Spleen (tissue), 11 donors: ENCODE measurements at regions not wholly inside any gene's neighbourhood (a gene's known extent, or its start where the extent isn't known, plus 50 kb on each side); places are given as distances from the start of the nearest gene placed in this dataset.

Experiments
- DNase-seq: peaks from one replicate; pipeline ENCODE4 v3.0.0-alpha.2; 2020
- H3K27ac ChIP-seq, 8 donors: fragments of 200-600 bp; sonication (generic) in 7 of 8; 1 replicate in 4 of 8; 2 replicates in 4 of 8; pipeline versions ENCODE4 v1.5.0 to v1.8.0; 2016 to 2021; ENCODE audit warnings: inconsistent platforms in 4 of 8, mild to moderate bottlenecking in 4 of 8, moderate library complexity in 1 of 8
- H3K27me3 ChIP-seq, 7 donors: fragments of 200-600 bp; sonication (generic) in 6 of 7; replicated peaks in 1 of 7; 1 replicate in 4 of 7; 2 replicates in 3 of 7; pipeline versions ENCODE4 v1.5.0 to v1.8.0; 2016 to 2021; ENCODE audit warnings: inconsistent platforms in 3 of 7, mild to moderate bottlenecking in 1 of 7
- H3K36me3 ChIP-seq, 6 donors: fragments of 200-600 bp; sonication (generic) in 5 of 6; 1 replicate in 4 of 6; 2 replicates in 2 of 6; pipeline versions ENCODE4 v1.5.0 to v1.8.0; 2016 to 2021; ENCODE audit warnings: inconsistent platforms in 2 of 6
- H3K4me1 ChIP-seq, 6 donors: fragments of 200-600 bp; sonication (generic) in 5 of 6; 1 replicate in 3 of 6; 2 replicates in 3 of 6; pipeline versions ENCODE4 v1.5.0 to v1.8.0; 2016 to 2021; ENCODE audit warnings: inconsistent platforms in 3 of 6
- H3K4me3 ChIP-seq, 8 donors: fragments of 200-600 bp; sonication (generic) in 7 of 8; 1 replicate in 4 of 8; 2 replicates in 4 of 8; pipeline versions ENCODE4 v1.5.0 to v1.8.0; 2016 to 2021; ENCODE audit warnings: inconsistent platforms in 4 of 8, mild to moderate bottlenecking in 4 of 8, moderate library complexity in 2 of 8
- H3K9me3 ChIP-seq, 8 donors: fragments of 200-600 bp; sonication (generic) in 7 of 8; 1 replicate in 4 of 8; 2 replicates in 4 of 8; pipeline versions ENCODE4 v1.5.0 to v1.8.0; 2016 to 2021; ENCODE audit warnings: inconsistent platforms in 4 of 8
- CTCF ChIP-seq, 11 experiments: fragments of 200-600 bp in 7 of 11; fragments of 450-650 bp in 4 of 11; sonication (generic) in 4 of 11; IDR thresholded peaks in 8 of 11; conservative IDR thresholded peaks in 3 of 11; 1 replicate in 7 of 11; 2 replicates in 4 of 11; pipeline versions ENCODE4 v1.4.0 to v1.8.0; 2016 to 2021; ENCODE audit warnings: antibody characterized with exemption in 11 of 11, inconsistent platforms in 4 of 11, mild to moderate bottlenecking in 1 of 11
- POLR2A ChIP-seq, 3 donors: fragments of 450-650 bp; IDR thresholded peaks; one replicate each; pipeline ENCODE4 v1.5.1; 2017; ENCODE audit warnings: antibody characterized with exemption in 3 of 3, mild to moderate bottlenecking in 1 of 3
- POLR2AphosphoS5 ChIP-seq, 3 donors: sonication (generic); formaldehyde crosslinking; IDR thresholded peaks; one replicate each; pipeline ENCODE4 v1.5.1; 2017; ENCODE audit warnings: antibody characterized with exemption in 3 of 3
- WGBS, 5 donors: extraction: QIAGEN DNeasy Blood & Tissue Kit in 3 of 5; methylation state at CpG; one replicate each; pipeline versions ENCODE4 v1.1.5 to v1.1.7; 2013 to 2018; 5-methylcytosine and 5-hydroxymethylcytosine counted together
- intact Hi-C: fragments of 100-400 bp; cut with DNase I; formaldehyde crosslinking; loops from one replicate; pipeline ENCODE4 v1.15.0; 2023; ENCODE audit warnings: low total_unique reads
- donor health status: healthy with polysubstance abuse.
- donor health status: DM: no; HTN: no; CAD: no; lungs with moderate emphysema.
- donor health status: DM: no; HTN: no; CAD: no.
- donor health status: Bipolar disorder and iron deficiency.
- donor health status: healthy.
- donor health status: DM: no; HTN: no; CAD: no.
- donor health status: DM: yes; HTN: yes; CAD: no.

GRCh38 chr13:90122531-90122930, 1225.0 kb upstream of the MIR17HG start:
- 87 to 93% (median 91%) methylated on average over 2 of the region's 2 CpGs for WGBS, 5 donors
- Histone ChIP-seq H3K4me3 (no peak overlapping the region), H3K4me1 (no peaks in the 10 kb centered on the region), H3K9me3 (peaks cover 0 to 4% (median 0%) of the 10 kb centered on the region in 8 donors), H3K27me3 (no peaks in the 10 kb centered on the region), H3K27ac (no peak overlapping the region), H3K36me3 (no peaks in the 10 kb centered on the region)
- intact Hi-C loops = no loop called here
- DNase-seq = no peak
- no peak for TF ChIP-seq POLR2A (IDR thresholded peaks at IDR 0.05)
- no peak for TF ChIP-seq POLR2AphosphoS5 (IDR thresholded peaks at IDR 0.05)
- TF ChIP-seq CTCF (IDR thresholded peaks at IDR 0.05 in 8 of 11, conservative IDR thresholded peaks at IDR 0.05 in 3 of 11) = no peak

- 78 to 90% (median 81%) methylated on average over 3 of the region's 3 CpGs for WGBS, 5 donors
- Histone ChIP-seq H3K9me3 (peaks cover 0 to 6% (median 0%) of the 10 kb centered on the region in 8 donors), H3K36me3 (no peaks in the 10 kb centered on the region), H3K27ac (no peak overlapping the region), H3K4me1 (no peaks in the 10 kb centered on the region), H3K4me3 (no peak overlapping the region), H3K27me3 (no peaks in the 10 kb centered on the region)
- TF ChIP-seq CTCF (IDR thresholded peaks at IDR 0.05 in 8 of 11, conservative IDR thresholded peaks at IDR 0.05 in 3 of 11) = no peak
- TF ChIP-seq POLR2AphosphoS5 (IDR thresholded peaks at IDR 0.05) = no peak
- TF ChIP-seq POLR2A (IDR thresholded peaks at IDR 0.05) = no peak
- DNase-seq = no peak
- intact Hi-C loops = no loop called here
These were observed 1211.9 kb upstream of the MIR17HG start for GRCh38 chr13:90135558-90135957.

- TF ChIP-seq POLR2A (IDR thresholded peaks at IDR 0.05) (no peak), POLR2AphosphoS5 (IDR thresholded peaks at IDR 0.05) (no peak), CTCF (IDR thresholded peaks at IDR 0.05 in 8 of 11, conservative IDR thresholded peaks at IDR 0.05 in 3 of 11) (no peak)
- H3K36me3 ChIP-seq = no peaks in the 10 kb centered on the region
- DNase-seq = no peak
- no peak overlapping the region for H3K4me3 ChIP-seq
- intact Hi-C loops = no loop called here
- no peaks in the 10 kb centered on the region for H3K27me3 ChIP-seq
- WGBS, 5 donors = 31 to 49% (median 39%) methylated on average over 5 of the region's 5 CpGs
- peaks cover 0 to 8% (median 0%) of the 10 kb centered on the region in 8 donors for H3K9me3 ChIP-seq
- H3K4me1 ChIP-seq = no peaks in the 10 kb centered on the region
- no peak overlapping the region for H3K27ac ChIP-seq
These were observed 1205.2 kb upstream of the MIR17HG start for GRCh38 chr13:90142251-90142650.

DNA sequence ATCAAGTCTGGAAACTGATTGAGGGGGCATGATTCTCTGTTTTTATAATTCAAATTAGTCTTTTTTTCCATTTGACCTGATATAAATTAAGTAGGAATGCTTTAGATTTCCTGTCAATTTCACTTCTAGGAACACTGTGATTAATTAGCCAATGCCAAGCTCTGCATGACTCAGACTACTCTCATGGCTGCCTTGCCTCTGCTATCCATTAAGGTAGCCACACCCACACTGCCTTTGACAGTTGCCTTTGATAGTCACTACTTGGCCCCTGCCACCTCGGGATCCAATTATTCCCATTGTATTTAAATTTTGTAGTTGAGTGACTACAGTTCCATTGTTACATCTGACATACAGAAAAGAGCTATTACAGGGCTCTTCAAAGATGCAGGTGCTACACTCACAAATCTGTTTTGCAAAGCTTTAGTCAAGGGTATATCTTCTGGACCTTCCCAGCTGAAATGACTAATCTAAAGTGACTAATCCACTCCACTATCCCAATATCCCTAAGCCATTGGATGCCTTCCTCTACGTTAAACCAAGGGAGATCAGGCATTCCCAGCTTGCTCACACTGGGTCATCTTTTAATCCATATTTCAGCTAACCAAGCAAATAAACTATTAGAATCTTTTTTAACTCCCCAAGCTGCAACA, 1193.1 kb upstream of the MIR17HG start:
- Histone ChIP-seq H3K4me1 (no peaks in the 10 kb centered on the region), H3K36me3 (no peaks in the 10 kb centered on the region), H3K27ac (no peak overlapping the region), H3K27me3 (no peaks in the 10 kb centered on the region), H3K4me3 (no peak overlapping the region), H3K9me3 (peaks cover 0 to 5% (median 0%) of the 10 kb centered on the region in 8 donors)
- intact Hi-C loops = no loop called here
- TF ChIP-seq POLR2A (IDR thresholded peaks at IDR 0.05) (no peak), POLR2AphosphoS5 (IDR thresholded peaks at IDR 0.05) (no peak), CTCF (IDR thresholded peaks at IDR 0.05 in 8 of 11, conservative IDR thresholded peaks at IDR 0.05 in 3 of 11) (no peak)
- DNase-seq = no peak
- 77 to 87% (median 82%) methylated on average over 2 of the region's 2 CpGs for WGBS, 5 donors
